ENCODE measurements at regions not wholly inside any gene's neighbourhood (a gene's known extent, or its start where the extent isn't known, plus 50 kb on each side); places are given as distances from the start of the nearest gene placed in this dataset.
"Not testable (repeated sequence)": the region's sequence is repeated elsewhere in the genome, so short reads cannot be mapped to it uniquely, and the experiment has no call there.

DNA sequence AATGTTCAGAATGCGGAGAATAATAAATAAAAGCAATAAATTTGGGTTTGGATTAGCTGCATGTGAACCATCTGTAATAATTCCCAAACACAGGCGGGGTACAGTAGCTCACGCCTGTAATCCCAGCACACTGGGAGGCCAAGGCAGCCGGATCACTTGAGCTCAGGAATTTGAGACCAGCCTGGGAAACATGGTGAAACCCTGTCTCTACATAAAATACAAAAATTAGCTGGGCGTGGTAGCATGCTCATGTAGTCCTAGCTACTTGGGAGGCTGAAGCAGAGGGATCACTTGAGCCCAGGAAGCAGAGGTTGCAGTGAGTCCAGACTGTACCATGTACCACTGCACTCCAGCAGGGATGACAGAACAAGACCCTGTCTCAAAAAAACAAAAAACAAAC lies 53.9 kb upstream of the KCTD7 start:
- TF ChIP-seq CTCF, POLR2A (IDR thresholded peaks at IDR 0.05): not testable (repeated sequence)
